ENCODE measurements at regions not wholly inside any gene's neighbourhood (a gene's known extent, or its start where the extent isn't known, plus 50 kb on each side); places are given as distances from the start of the nearest gene placed in this dataset.

DNA sequence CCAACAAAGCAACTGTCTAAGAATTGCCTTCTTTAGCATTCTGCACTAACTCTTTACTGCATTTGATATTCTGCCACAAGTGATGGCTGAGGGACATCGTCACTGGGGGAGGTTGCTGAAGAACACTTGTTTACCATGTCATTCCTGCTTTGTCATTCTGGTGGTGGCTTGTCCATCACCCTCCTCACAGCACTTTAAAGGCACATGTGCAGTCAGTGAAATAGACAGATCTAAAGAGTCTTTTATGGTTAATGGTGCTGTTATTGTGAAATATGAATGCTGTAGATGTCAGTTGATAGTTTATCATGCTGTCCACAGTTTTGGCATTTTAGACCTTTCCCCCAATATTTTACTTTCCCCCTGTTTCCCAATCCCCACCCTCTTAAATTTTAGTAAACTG is 120.9 kb upstream of the TSC22D1 start:
- ChIA-PET CTCF (no interaction called here), POLR2A (ENCODE audit: unreplicated experiment) (no interaction called here)
- TF ChIP-seq, protein P1, sequence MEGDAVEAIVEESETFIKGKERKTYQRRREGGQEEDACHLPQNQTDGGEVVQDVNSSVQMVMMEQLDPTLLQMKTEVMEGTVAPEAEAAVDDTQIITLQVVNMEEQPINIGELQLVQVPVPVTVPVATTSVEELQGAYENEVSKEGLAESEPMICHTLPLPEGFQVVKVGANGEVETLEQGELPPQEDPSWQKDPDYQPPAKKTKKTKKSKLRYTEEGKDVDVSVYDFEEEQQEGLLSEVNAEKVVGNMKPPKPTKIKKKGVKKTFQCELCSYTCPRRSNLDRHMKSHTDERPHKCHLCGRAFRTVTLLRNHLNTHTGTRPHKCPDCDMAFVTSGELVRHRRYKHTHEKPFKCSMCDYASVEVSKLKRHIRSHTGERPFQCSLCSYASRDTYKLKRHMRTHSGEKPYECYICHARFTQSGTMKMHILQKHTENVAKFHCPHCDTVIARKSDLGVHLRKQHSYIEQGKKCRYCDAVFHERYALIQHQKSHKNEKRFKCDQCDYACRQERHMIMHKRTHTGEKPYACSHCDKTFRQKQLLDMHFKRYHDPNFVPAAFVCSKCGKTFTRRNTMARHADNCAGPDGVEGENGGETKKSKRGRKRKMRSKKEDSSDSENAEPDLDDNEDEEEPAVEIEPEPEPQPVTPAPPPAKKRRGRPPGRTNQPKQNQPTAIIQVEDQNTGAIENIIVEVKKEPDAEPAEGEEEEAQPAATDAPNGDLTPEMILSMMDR (conservative IDR thresholded peaks at IDR 0.05; ENCODE audit: low read depth, low read length): no peak
- TF ChIP-seq EZH2phosphoT487 (IDR thresholded peaks at IDR 0.05; ENCODE audit: borderline replicate concordance, low read length): no peak
- no peak for TF ChIP-seq EZH2 (IDR thresholded peaks at IDR 0.05; ENCODE audit: low read length, unreplicated experiment)
- intact Hi-C loops (cut with micrococcal nuclease): no loop called here
- Histone ChIP-seq H3F3A (ENCODE audit: low read length, unreplicated experiment) (no peaks in the 10 kb centered on the region), H3K4me2 (ENCODE audit: low read length) (no peak overlapping the region), H3K79me2 (ENCODE audit: low read length) (no peaks in the 10 kb centered on the region), H2AFZ (ENCODE audit: low read length) (no peak overlapping the region), H3K36me3 (ENCODE audit: low read depth, low read length) (no peaks in the 10 kb centered on the region), H3K27ac (ENCODE audit: low read length) (no peak overlapping the region), H3K4me3 (ENCODE audit: low read length) (no peak overlapping the region), H3K4me1 (ENCODE audit: insufficient read depth, low read length) (no peaks in the 10 kb centered on the region), H4K20me1 (ENCODE audit: low read length) (no peaks in the 10 kb centered on the region), H3K9me2 (replicated peaks; ENCODE audit: low read length) (no peaks in the 10 kb centered on the region), H3K9ac (ENCODE audit: low read length) (no peak overlapping the region), H3K9me3 (ENCODE audit: low read length) (no peaks in the 10 kb centered on the region), H3K27me3 (ENCODE audit: low read length) (no peaks in the 10 kb centered on the region)
- no TSS peak for BruUV-seq (replicated peaks)
- ATAC-seq (no peak), DNase-seq (no peak)

DNA sequence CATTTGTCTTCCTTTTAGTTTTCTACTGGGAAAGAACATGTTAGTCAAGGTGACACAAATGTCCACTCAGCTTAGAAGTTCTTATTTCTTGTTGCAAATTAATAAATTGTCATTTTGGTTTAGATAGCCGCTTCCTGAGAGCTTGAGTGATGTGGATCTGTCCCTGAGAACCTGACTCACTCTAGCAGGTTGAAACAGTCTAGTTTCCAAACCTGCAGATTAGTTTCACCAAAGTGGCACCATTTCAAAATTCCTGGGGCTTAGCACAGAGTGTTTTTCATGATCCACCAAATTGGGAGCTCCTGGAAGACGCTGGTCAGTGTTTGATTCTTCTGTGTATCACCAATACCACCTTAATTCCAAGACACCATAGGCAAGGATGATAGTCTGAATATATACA is 119.4 kb upstream of the TSC22D1 start:
- Histone ChIP-seq H3K79me2 (ENCODE audit: low read length) (no peaks in the 10 kb centered on the region), H2AFZ (ENCODE audit: low read length) (no peak overlapping the region), H3F3A (ENCODE audit: low read length, unreplicated experiment) (no peaks in the 10 kb centered on the region), H3K4me1 (ENCODE audit: insufficient read depth, low read length) (no peaks in the 10 kb centered on the region), H3K27ac (ENCODE audit: low read length) (no peak overlapping the region), H3K9ac (ENCODE audit: low read length) (no peak overlapping the region), H3K9me2 (replicated peaks; ENCODE audit: low read length) (no peaks in the 10 kb centered on the region), H3K4me2 (ENCODE audit: low read length) (no peak overlapping the region), H3K36me3 (ENCODE audit: low read depth, low read length) (no peaks in the 10 kb centered on the region), H3K4me3 (ENCODE audit: low read length) (no peak overlapping the region), H3K9me3 (ENCODE audit: low read length) (no peaks in the 10 kb centered on the region), H3K27me3 (ENCODE audit: low read length) (no peaks in the 10 kb centered on the region), H4K20me1 (ENCODE audit: low read length) (no peaks in the 10 kb centered on the region)
- DNase-seq (no peak), ATAC-seq (no peak)
- BruUV-seq (replicated peaks): no TSS peak
- ChIA-PET POLR2A (ENCODE audit: unreplicated experiment) (no interaction called here), CTCF (no interaction called here)
- intact Hi-C loops (cut with micrococcal nuclease): no loop called here
- TF ChIP-seq, protein P1 (conservative IDR thresholded peaks at IDR 0.05; ENCODE audit: low read depth, low read length): no peak
- TF ChIP-seq EZH2 (IDR thresholded peaks at IDR 0.05; ENCODE audit: low read length, unreplicated experiment): no peak
- TF ChIP-seq EZH2phosphoT487 (IDR thresholded peaks at IDR 0.05; ENCODE audit: borderline replicate concordance, low read length): no peak

DNA sequence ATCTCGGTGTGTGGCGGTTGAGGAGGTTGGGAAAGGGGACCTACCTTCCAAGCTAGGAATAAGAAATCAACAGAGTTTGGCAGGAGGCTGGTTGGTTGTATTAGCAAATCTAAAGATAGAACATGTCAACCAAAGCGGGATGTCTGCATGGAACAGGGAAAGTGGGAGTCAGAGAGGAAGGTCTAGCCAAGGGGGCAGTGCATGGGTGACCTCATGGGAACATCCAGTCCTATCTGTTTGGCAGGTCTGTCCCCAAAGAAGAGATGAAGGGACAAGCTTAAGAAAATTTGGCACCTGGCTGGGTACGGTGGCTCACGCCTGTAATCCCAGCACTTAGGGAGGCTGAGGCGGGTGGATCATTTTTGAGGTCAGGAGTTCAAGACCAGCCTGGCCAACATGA is 118.7 kb upstream of the TSC22D1 start:
- intact Hi-C loops (cut with micrococcal nuclease): no loop called here
- TF ChIP-seq EZH2phosphoT487 (IDR thresholded peaks at IDR 0.05; ENCODE audit: borderline replicate concordance, low read length) (no peak), EZH2 (IDR thresholded peaks at IDR 0.05; ENCODE audit: low read length, unreplicated experiment) (no peak)
- TF ChIP-seq, protein P1 (conservative IDR thresholded peaks at IDR 0.05; ENCODE audit: low read depth, low read length): no peak
- Histone ChIP-seq H3K4me3 (ENCODE audit: low read length) (no peak overlapping the region), H3K9me3 (ENCODE audit: low read length) (no peaks in the 10 kb centered on the region), H3K27ac (ENCODE audit: low read length) (no peak overlapping the region), H3K4me1 (ENCODE audit: insufficient read depth, low read length) (no peaks in the 10 kb centered on the region), H3K4me2 (ENCODE audit: low read length) (no peak overlapping the region), H3K27me3 (ENCODE audit: low read length) (no peaks in the 10 kb centered on the region), H4K20me1 (ENCODE audit: low read length) (no peaks in the 10 kb centered on the region), H3K36me3 (ENCODE audit: low read depth, low read length) (no peaks in the 10 kb centered on the region), H3K9me2 (replicated peaks; ENCODE audit: low read length) (no peaks in the 10 kb centered on the region), H2AFZ (ENCODE audit: low read length) (no peak overlapping the region), H3K79me2 (ENCODE audit: low read length) (no peaks in the 10 kb centered on the region), H3K9ac (ENCODE audit: low read length) (no peak overlapping the region), H3F3A (ENCODE audit: low read length, unreplicated experiment) (no peaks in the 10 kb centered on the region)
- DNase-seq (no peak), ATAC-seq (no peak)
- CTCF ChIA-PET: no interaction called here
- POLR2A ChIA-PET (ENCODE audit: unreplicated experiment): no interaction called here
- no TSS peak for BruUV-seq (replicated peaks)

All from PC-3 (cell line).